Loucy (cell line): ENCODE measurements at regions not wholly inside any gene's neighbourhood (a gene's known extent, or its start where the extent isn't known, plus 50 kb on each side); places are given as distances from the start of the nearest gene placed in this dataset.

ENCODE experiments used
- H2AFZ ChIP-seq: fragments of 200-600 bp; sonication (generic); 2 replicates; pipeline ENCODE4 v1.6.0; 2016; ENCODE audit warnings: antibody characterized with exemption, mild to moderate bottlenecking, low read length, moderate library complexity
- H3F3A ChIP-seq: fragments of 200-600 bp; 2 replicates; pipeline ENCODE4 v1.6.0; 2016; ENCODE audit warnings: antibody characterized with exemption, low read depth, mild to moderate bottlenecking
- H3K27me3 ChIP-seq: fragments of 200-600 bp; sonication (generic); 2 replicates; pipeline ENCODE4 v1.6.1; 2014; ENCODE audit warnings: low read length, mild to moderate bottlenecking; ENCODE audit not compliant: insufficient read depth, poor library complexity, severe bottlenecking
- H3K36me3 ChIP-seq: fragments of 200-600 bp; sonication (generic); 2 replicates; pipeline ENCODE4 v1.6.1; 2016; ENCODE audit warnings: low read length; ENCODE audit not compliant: insufficient read depth
- H3K4me1 ChIP-seq: fragments of 200-600 bp; sonication (generic); 2 replicates; pipeline ENCODE4 v1.5.1; 2014; ENCODE audit warnings: low read length, mild to moderate bottlenecking; ENCODE audit not compliant: insufficient read depth, poor library complexity, severe bottlenecking
- H3K4me2 ChIP-seq: fragments of 200-600 bp; sonication (generic); 2 replicates; pipeline ENCODE4 v1.6.0; 2014; ENCODE audit warnings: antibody characterized with exemption, low read length, low read depth, mild to moderate bottlenecking; ENCODE audit not compliant: poor library complexity, severe bottlenecking
- H3K4me3 ChIP-seq: fragments of 200-600 bp; sonication (generic); 2 replicates; pipeline ENCODE4 v1.5.1; 2014; ENCODE audit warnings: low read length, mild to moderate bottlenecking, mixed read lengths; ENCODE audit not compliant: poor library complexity, severe bottlenecking
- H3K79me2 ChIP-seq: fragments of 200-600 bp; sonication (generic); 2 replicates; pipeline ENCODE4 v1.6.1; 2014; ENCODE audit warnings: low read length; ENCODE audit not compliant: insufficient read depth
- H3K9ac ChIP-seq: fragments of 200-600 bp; sonication (generic); 2 replicates; pipeline ENCODE4 v1.6.0; 2014; ENCODE audit warnings: mild to moderate bottlenecking, low read depth, low read length, moderate library complexity; ENCODE audit not compliant: poor library complexity, severe bottlenecking
- H3K9me2 ChIP-seq: fragments of 200-600 bp; sonication (generic); replicated peaks from 2 replicates; pipeline ENCODE4 v1.6.1; 2016; ENCODE audit warnings: low read depth, low read length, mixed read lengths
- H3K9me3 ChIP-seq: fragments of 200-600 bp; sonication (generic); 2 replicates; pipeline ENCODE4 v1.6.1; 2014; ENCODE audit warnings: mild to moderate bottlenecking, antibody characterized with exemption, low read length, low read depth; ENCODE audit not compliant: insufficient read depth
- H4K20me1 ChIP-seq: fragments of 200-600 bp; sonication (generic); 2 replicates; pipeline ENCODE4 v1.6.0; 2014; ENCODE audit warnings: antibody characterized with exemption, low read length, mild to moderate bottlenecking; ENCODE audit not compliant: insufficient read depth, poor library complexity, severe bottlenecking
- CTCF ChIP-seq: fragments of 200-600 bp; sonication (generic); conservative IDR thresholded peaks from 2 replicates; pipeline ENCODE4 v1.5.1; 2014; ENCODE audit warnings: mild to moderate bottlenecking, antibody characterized with exemption, low read length
- EZH2phosphoT487 ChIP-seq: fragments of 200-600 bp; IDR thresholded peaks from 2 replicates; pipeline ENCODE4 v1.6.1; 2018; ENCODE audit warnings: antibody characterized with exemption, mild to moderate bottlenecking, moderate library complexity, borderline replicate concordance

GRCh38 chr10:55214608-55215007 lies 413.6 kb upstream of the PCDH15 start:
- Histone ChIP-seq H3K79me2 (no peaks in the 10 kb centered on the region), H3K4me1 (no peaks in the 10 kb centered on the region), H3K9ac (no peak overlapping the region)

GRCh38 chr10:55212051-55212450 lies 411.0 kb upstream of the PCDH15 start:
- Histone ChIP-seq H3K4me1 (no peaks in the 10 kb centered on the region), H3K79me2 (no peaks in the 10 kb centered on the region), H3K4me3 (no peak overlapping the region), H3F3A (no peaks in the 10 kb centered on the region), H3K9me2 (no peaks in the 10 kb centered on the region), H3K9me3 (no peaks in the 10 kb centered on the region), H3K36me3 (no peaks in the 10 kb centered on the region), H2AFZ (no peak overlapping the region), H3K9ac (no peak overlapping the region), H3K27me3 (no peaks in the 10 kb centered on the region), H3K4me2 (no peak overlapping the region), H4K20me1 (no peaks in the 10 kb centered on the region)
- no peak for TF ChIP-seq EZH2phosphoT487
- no peak for TF ChIP-seq CTCF

More at GRCh38 chr10:55214608-55215007, 413.6 kb upstream of the PCDH15 start:
- TF ChIP-seq EZH2phosphoT487 = no peak
- no peak for TF ChIP-seq CTCF
- Histone ChIP-seq H3K4me3 (no peak overlapping the region), H3K9me3 (no peaks in the 10 kb centered on the region), H3F3A (no peaks in the 10 kb centered on the region), H2AFZ (no peak overlapping the region), H3K27me3 (no peaks in the 10 kb centered on the region), H3K36me3 (no peaks in the 10 kb centered on the region), H3K9me2 (no peaks in the 10 kb centered on the region), H3K4me2 (no peak overlapping the region), H4K20me1 (no peaks in the 10 kb centered on the region)

- Histone ChIP-seq H4K20me1 (no peaks in the 10 kb centered on the region), H3K4me1 (no peaks in the 10 kb centered on the region), H3K79me2 (no peaks in the 10 kb centered on the region), H3K36me3 (no peaks in the 10 kb centered on the region), H3K9ac (no peak overlapping the region), H2AFZ (no peak overlapping the region), H3K4me3 (no peak overlapping the region), H3K27me3 (no peaks in the 10 kb centered on the region), H3K9me2 (no peaks in the 10 kb centered on the region), H3K4me2 (no peak overlapping the region), H3K9me3 (no peaks in the 10 kb centered on the region), H3F3A (no peaks in the 10 kb centered on the region)
- TF ChIP-seq EZH2phosphoT487 = no peak
- no peak for TF ChIP-seq CTCF
Observed at GRCh38 chr10:55203874-55204273, 402.8 kb upstream of the PCDH15 start.
